ENCODE measurements at regions not wholly inside any gene's neighbourhood (a gene's known extent, or its start where the extent isn't known, plus 50 kb on each side); places are given as distances from the start of the nearest gene placed in this dataset.
"Not testable (repeated sequence)": the region's sequence is repeated elsewhere in the genome, so short reads cannot be mapped to it uniquely, and the experiment has no call there.

- DNase-seq (ENCODE audit: low spot score) = not testable (repeated sequence)
Measured at GRCh38 chr17:20387549-20387948, 79.8 kb downstream of the LGALS9B start.

DNA sequence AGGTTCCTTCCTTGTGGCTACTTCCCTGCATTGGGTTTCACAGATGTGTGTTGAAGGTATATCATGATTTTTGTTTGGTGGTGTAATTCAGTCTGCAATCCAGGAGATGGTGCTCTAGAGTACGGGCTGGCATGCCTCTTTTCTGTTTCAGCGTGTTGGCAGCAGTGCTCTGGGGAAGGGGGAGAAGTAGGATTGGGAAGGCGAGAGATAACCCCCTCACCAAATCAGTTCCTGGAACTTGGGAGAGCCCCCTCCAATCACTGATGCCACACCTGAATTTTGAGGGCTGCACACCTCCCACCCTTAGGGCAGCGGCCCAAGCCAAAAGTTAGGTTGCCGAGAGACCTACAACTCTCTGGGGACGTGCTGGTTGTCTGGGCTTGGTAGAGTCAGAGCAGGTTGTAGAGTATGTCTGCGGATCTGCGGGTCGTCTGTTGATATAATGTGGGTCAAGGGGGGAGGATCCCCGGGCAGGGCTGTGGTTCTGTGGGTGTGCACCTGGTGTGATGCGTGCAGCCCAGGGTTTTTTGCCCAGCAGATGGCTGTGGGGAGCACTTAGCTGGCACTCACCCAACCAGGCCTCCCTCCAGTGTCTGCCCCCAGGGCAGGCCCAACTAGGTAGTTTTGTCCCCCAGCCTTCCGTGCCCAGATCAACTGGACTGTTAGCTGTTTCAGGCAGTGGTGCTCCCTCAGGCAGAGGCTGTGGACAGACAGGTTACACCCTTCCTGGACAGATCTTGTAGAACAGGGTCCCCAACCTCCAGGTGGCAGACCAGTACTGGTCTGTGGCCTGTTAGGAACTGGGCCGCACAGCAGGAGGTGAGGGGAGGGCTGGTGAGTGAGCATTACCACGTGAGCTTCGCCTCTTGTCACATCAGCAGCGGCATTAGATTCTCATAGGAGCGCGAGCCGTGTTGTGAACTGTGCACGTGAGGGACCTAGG lies 85.7 kb downstream of the LGALS9B start:
- peak; percentile 5 for DNase-seq (ENCODE audit: low spot score)

- DNase-seq (ENCODE audit: low spot score) = not testable (repeated sequence)
Measured at GRCh38 chr17:20380625-20381024, 86.7 kb downstream of the LGALS9B start.

DNA sequence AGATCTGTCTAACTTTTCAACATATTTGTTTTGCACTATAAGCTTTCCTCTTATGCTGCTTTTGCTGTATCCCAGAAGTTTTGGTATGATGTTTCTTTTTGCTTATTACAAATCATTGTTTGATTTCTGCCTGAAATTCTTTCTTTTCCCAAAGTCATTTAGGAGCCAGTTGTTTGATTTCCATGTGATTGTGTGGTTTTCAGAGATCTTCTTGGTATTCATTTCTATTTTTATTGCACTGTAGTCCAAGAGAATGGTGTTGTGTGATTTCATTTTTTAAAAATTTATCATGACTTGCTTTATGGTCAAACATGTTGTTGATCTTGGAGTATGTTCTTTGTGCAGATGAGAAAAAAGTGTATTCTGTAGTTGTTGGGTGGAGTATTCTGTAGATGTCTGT lies 88.1 kb downstream of the LGALS9B start:
- DNase-seq (ENCODE audit: low spot score) = not testable (repeated sequence)

DNA sequence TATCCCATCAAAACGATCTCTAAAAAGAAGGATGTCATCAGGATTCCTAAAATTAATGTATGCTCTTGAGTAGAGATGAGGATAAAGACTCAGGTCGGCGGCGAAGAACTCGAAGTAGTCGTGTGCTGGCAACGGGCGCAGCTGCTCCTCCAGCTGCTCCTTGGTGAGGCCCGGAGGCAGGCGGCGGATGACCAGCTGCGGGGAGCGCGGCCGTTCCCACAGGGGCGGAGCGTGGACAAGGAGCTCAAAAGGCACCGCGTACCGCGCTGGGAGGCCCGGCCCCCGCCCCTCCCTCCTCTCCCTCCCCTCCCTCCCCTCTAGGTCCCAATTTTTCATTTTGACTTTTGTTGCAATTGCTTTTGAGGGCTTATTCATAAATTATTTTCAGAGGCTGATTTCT lies 90.7 kb downstream of the LGALS9B start:
- DNase-seq (ENCODE audit: low spot score) = not testable (repeated sequence)

DNA sequence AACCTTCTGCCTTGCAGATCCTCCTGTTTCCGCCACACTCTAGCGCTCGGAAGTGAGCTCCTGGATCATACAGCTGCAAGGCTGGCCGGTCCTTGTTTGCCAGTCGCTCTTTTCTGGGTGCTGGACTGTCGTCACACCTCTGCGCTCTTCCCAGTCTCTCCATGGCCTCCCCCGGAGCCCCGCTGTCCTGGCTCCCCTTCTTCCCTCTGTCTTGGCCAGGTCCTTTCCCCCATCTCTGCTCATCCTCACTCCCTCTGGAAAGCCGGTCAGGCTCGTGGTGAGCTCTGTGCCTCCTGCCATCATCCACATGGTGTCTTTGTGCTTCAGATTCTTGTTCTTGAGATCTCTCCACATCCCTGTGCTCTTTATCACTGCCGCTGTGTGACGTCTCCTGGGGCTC lies 91.6 kb downstream of the LGALS9B start:
- not testable (repeated sequence) for DNase-seq (ENCODE audit: low spot score)
